ENCODE measurements at regions not wholly inside any gene's neighbourhood (a gene's known extent, or its start where the extent isn't known, plus 50 kb on each side); places are given as distances from the start of the nearest gene placed in this dataset.

DNA sequence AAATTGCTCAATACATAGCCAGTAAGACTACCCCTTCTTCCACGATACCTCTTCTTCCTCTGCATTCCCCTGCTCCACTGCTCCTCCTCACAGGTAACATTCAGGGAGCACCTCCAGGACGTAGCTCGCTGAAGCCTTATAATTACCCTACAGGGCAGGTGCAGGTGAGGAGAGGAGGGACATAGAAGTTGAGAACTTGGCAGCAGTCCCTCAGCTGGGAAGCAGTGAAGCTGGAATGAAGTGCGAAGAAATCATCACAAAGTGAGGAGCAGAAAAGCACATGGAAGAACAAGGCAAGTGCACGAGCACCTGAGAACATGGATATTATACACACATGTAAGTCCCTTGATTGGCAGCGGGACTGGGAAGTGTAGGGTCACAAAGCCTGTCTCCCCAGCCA lies 118.2 kb downstream of the HSD17B3 start:
- no peak for DNase-seq (ENCODE audit: low read depth)

DNA sequence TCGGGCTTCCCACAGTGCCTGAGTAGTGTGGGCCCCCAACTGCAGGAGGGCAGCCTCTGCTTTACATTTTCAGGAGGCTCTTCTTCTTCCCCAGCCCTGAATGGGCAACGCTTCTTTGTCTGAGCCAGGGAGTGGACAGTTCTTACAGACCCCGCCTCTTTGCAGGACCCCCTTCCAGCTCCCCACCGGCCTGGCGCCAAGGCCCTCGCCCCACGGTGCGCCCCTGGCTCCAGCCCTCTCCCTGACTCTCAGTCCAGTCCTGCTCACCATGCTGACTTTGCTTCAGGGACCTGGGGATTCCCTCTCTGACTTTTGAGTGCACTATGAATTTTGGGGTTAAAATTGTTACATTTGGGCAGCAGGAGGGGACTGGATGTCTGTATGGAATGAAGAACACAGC lies 123.8 kb downstream of the HSD17B3 start:
- DNase-seq (ENCODE audit: low read depth), result no peak

DNA sequence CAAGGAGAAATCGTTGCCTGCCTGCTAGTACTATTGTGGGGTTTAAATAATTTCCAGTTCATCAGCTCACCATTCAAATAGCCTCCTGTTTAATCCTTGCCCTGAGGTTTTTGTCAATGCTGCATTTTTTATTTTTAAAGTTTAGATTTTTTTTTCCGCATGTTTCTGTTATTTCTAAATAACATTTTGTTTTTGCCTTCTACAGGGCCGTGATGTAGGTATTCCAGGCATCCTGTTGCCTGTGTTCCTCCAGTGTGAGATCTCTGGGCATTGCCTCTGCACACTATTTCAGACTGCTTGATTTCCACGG lies 124.3 kb downstream of the HSD17B3 start:
- no peak for DNase-seq (ENCODE audit: low read depth)

DNA sequence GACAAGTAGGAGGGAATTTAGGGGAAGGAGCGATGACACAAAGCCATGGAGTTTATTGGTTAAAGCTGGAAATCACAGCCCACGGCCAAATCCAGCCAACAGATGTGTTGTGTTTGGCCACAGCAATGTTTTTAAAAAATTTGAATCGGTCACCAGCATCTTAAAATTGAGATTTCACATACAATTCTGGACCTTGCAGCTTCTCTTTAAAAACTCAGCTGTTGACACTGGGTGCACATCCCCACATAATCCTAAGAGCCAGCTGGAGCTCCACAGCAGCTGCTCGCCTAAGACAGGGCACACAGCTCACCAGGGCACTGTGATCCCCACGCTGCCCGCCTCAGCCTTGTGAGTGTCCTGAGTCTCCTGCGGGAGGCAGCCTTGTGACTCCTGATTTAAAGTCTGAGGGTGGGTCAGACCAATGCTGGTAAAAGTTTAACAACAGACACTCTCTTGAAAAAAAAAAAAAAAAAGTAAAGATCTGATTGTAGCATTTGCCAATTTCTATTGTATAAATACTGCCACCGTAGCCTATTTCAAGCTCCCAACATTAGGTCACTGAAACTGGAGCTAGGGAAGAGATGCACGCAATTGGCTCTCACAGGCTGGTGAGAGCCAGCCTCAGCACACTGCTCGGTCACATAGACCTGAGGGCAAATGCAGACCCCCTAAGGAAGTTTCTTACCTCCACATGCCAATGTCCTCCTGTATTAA lies 124.8 kb downstream of the HSD17B3 start:
- no peak for DNase-seq (ENCODE audit: low read depth)

DNA sequence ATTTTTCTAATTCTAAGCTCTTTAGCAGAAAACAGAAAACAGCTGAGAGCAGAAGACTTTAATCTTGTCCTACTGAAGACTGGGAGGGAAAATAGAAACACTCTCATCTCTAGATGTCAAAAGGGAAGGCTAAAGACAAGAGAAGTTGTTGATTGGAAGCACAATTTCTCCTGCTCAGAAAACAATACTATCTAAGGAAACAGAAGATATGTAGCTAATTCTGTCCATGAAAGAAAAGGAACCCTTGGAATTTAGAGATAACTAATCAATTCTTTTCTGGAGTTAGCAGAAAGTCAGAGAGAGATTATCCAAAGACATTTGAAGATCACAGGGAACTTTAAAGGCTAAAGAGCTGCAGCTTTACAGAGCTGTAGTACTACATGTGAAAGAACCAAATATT lies 126.2 kb downstream of the HSD17B3 start:
- no peak for DNase-seq (ENCODE audit: low read depth)

DNA sequence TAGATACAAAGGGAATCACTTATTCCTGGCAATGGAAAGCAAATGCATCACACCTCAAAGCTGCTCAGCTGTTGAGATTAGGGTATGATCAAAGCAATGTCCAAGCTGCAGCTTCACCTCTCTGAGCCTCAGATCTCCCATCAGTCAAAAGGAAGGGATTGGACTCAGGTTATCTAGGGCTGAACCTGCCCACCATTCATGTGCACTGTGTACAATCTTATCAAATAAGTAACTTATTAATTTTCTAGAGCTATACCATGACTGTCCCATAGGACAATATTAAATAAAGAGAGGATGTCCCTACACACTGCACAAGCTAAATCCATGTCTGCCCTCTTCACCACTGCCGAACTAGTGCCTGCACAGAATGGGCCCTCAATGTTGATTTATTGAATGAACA lies 127.0 kb downstream of the HSD17B3 start:
- DNase-seq (ENCODE audit: low read depth), result no peak

DNA sequence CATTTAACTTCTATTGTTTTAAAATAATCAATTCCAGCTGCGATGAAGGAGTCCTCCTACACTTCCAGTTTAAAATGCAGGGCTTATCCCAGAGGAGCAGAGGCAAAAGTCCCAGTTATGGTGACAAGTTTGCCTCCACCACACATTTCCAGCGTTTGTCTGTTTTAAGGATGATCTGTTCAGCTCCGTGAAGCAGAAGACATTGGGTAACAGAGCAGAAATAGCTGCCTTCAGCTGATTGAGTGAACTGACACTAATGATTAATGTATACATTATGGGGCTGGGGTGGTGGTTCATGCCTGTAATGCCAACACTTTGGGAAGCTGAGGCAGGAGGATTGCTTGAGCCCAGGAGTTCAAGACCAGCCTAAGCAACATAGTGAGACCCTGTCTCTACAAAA lies 127.6 kb downstream of the HSD17B3 start:
- DNase-seq (ENCODE audit: low read depth), result no peak

DNA sequence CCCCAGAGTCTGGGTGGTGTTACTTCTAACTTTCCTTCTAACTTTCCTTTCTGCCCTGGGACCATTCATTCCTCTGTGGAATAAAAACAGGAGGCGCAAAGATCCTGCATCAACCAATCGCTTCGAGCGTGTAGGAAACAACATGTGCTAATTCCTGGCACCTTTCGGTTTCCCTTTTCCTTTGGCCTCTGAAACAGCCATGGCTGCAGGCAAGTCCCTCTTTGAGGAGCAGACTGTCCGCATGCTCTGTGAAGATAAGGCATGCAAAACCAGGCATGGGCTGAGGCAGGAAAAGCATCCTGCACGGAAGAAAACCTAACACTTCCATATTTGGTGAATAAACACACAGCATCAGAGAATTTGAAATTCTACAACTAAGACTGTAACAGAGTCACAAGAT lies 128.3 kb downstream of the HSD17B3 start:
- no peak for DNase-seq (ENCODE audit: low read depth)

DNA sequence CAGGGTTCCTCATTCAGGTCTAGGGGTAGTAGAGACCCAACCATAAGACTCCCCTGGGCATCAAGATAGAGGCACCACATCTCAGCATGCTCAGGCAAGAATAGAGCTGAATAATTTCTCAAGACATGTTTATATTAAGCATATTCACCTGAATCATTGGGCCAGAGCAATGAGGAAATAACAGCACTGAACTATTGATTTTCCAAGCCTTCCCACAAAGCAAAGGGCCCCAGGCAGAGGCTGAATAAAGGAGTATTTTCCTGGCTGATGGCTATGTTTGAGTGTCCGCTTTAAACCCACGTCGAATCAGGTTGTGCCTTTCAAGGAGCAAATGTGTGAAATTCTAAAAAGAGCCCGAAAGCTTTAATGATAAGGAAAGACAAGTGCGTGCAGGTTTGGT lies 129.2 kb downstream of the HSD17B3 start:
- no peak for DNase-seq (ENCODE audit: low read depth)

DNA sequence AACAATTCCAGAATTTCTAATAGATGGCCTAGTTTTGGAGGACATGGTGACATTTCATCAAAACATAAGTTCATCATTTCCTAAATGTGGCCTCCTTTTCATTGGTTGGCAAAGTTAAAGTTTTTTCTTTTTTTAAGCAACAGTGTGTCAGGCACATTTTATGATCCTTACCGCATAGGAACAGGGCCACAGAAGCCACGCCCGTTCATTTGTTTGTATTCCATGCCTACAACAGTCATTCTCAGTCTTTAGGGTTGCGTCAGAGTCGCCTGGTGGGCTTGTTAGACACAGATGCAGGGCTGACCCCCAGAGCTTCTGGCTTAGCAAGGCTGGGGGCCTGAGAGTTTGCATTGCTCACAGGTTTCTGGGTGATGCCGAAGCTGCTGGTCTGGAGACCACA lies 130.2 kb downstream of the HSD17B3 start:
- no peak for DNase-seq (ENCODE audit: low read depth)

DNA sequence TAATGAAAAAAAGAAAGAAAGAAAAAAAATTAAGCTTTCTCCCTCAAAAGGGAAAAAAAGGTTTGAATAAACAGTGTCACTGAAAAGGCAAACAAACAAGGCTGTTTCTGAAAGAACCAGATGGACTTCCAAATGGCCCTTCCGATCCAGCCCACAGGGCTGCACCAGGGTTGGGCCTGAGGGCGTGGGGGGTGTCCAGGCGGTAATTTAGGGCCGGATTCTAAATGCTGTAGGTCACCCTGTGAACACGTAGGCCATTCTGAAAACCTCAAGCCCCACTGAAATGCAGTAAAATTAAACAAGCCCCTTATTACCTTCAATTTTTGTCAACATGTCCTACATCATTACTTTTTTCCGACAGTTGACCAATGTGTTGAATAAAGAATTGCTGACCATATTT lies 132.1 kb downstream of the HSD17B3 start:
- DNase-seq (ENCODE audit: low read depth), result no peak

DNA sequence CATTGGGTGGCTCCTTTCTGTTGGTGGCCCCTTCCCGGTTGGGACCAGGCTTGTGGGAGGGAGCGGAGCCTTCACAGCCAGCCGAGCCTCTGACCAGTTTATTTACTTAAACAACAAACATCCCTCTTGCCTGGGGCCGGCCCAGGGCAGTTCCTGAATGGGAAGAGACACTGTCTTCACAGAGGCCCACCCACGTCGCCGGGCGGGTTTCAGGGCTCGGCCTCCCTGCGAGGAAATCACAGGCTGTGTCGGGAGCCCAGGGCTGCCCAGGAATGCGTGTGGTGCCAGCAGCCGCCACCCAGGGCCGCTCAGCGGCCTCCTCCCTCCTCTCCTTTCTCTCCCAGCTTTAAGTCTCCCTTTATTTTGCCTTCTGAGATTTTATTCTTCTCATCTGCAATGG lies 132.5 kb downstream of the HSD17B3 start:
- no peak for DNase-seq (ENCODE audit: low read depth)

DNA sequence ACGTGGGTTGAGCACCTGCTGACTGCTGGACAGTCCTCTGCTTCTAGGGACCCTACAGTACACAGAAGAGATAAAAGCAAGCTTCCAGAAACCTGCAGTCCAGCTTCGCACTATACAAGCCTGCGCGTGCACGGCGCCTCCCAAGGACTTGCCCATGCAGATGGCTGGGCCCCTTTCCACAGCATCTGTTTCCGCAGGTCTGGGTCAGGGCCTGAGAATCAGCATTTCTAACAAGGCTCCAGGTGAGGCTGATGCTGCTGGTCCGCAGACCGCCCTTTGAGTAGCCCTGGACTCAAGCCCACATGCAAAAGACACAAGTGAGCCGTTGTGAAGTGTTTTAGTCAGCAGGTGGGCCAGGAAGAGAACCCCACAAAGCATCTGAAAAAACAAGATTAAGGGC lies 133.1 kb downstream of the HSD17B3 start:
- DNase-seq (ENCODE audit: low read depth), result no peak

DNA sequence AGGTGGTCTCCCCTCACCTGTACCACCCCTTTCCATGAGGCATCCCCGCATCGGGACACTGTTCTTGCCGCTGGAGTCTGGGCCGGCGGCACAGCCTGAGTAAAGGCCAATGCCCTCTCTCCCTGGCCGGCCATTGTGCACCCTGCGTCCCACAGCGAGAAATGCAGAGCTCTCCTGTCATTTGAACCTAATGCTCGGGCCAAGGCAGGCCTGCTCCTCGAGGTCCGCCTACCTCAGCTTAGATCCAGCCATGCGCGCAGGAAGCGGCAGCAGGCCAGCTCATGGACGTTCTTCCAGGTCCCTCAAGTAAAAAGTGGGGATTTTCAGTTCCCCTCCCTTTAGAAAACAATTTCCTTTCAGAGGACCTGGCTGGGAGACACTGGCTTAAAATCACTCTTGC lies 135.0 kb downstream of the HSD17B3 start:
- no peak for DNase-seq (ENCODE audit: low read depth)

DNA sequence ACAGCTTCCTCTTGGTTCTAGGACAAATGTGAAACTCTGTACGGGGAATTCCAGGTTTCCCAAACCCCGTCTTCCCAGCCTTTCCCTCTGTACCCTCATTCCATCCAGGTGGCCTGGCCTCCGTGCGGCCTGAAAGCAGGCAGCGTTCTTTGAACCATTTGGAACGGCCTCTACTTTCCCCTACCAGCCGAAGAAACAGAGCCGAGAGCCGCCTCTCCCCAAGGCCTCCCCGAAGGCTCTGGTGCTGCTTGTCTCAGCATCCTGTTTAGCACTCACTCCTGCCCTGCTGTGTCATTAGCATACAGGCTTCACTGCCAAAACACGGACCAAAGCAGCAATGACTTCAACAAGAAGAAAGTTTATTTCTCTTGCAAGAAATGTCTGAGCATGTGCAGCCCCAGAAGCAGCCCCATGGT lies 137.7 kb downstream of the HSD17B3 start:
- no peak for DNase-seq (ENCODE audit: low read depth)

DNA sequence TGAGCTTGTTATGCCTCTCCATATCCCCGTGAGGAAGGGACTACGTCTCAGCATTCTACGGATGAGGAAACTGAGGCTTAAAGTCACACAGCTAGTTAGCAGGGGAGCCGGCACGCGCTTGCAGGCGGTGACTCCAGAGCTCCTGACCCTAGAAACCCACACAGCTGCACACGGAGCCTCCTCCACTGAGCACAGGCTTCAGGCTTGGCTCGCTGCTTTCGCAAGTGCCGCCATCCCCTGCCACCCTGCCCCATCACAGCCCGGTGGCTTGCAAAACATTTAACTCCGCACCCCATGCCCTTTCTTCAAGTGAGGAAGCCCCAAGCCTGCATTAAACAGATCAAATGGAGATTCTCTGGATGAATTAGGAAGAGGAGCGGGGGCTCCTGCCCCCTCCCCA lies 138.3 kb downstream of the HSD17B3 start:
- no peak for DNase-seq (ENCODE audit: low read depth)

DNA sequence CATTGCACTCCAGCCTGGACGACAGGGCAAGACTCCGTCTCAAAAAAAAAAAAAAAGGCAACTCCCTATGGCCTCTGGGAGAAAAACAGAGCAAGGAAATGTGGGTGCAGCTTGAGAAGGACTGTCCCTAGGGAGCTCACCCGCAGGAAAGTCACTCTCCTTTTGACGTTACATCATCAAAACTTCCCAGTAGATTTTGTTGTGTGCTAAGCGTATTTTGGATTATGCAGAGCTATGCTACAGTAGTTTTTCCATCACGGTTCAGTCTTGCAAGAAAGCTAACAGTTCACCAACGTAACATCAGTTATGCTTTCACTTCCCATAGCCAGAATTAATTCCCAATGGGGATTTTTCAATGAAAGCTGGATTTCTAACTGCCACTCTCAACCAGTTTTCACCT lies 138.8 kb downstream of the HSD17B3 start:
- DNase-seq (ENCODE audit: low read depth), result no peak

DNA sequence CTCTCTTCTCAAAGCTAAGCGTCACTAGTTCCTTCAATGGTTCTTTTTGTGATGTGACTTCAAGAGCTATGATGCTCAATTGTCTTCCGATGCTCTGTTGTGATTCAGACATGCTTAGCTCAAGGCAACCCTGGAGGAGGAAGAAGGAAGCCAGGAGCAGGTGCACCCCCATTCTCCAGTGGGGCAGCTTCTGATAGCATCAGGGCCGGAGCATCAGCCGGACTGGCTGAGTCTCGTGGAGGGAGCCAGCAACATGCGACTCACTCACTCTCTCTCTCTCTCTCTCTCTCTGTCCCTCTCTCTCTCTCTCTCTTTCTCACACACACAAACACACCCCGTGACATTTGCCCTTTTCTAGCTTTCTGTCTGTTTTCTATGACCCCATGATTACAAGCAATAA lies 140.2 kb downstream of the HSD17B3 start:
- DNase-seq (ENCODE audit: low read depth), result no peak

DNA sequence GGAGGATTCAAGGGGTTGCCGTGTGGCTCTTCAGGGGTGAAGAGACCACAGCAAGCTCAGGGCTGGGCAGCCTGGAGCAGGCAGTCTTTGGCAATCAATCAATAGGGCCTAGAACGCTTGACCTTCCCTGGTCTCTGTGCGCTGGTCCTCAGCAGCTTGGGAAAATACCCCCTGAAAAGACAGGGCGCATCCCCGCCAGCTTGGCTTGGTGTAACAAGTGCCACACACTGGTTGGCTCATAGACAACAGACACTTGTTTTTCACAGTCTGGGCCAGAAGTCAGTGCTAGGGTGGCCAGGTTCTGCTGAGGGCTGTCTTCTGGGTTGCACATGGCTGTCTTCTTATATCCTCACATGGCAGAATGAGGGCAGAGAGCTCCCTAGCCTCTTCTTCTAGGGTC lies 141.1 kb downstream of the HSD17B3 start:
- DNase-seq (ENCODE audit: low read depth), result no peak

DNA sequence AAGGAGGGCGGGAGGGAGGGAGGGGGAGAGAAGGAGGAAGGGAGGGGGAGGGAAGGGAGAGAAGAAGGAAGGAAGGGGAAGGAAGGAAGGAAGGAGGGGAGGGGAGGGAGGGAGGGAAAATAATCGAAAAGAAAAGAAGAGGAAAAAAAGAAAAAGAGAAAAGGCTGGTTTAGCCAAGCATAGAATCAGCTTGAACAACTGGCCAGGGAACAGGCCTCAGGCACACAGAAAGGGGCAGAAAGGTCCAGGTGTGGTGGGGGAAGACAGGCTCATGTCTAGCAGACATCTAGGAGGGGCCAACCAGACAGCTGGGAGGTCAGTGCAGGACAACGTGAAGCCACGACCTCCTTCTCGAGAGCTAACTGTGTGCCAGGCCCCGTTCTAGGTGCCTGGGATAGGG lies 141.8 kb downstream of the HSD17B3 start:
- no peak for DNase-seq (ENCODE audit: low read depth)

DNA sequence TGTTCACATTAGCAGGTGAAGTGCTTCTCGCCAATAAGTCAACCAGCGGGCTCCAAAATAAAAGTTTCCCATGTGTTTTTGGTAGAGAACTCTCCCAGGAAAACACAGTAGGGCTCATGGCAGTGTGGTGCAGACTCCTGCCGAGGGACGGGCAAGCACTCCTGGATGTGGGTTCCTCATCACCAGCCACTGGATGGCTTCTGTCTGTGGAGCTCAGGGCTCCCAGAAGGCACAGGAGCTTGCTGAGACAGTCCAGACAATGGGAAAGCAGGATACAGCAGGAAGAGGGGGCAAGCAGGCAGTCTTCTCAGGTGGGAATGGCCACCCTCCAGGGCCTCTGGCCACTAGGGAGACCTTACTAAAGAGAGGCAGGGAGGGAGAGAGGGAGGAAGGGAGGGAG lies 142.4 kb downstream of the HSD17B3 start:
- no peak for DNase-seq (ENCODE audit: low read depth)

DNA sequence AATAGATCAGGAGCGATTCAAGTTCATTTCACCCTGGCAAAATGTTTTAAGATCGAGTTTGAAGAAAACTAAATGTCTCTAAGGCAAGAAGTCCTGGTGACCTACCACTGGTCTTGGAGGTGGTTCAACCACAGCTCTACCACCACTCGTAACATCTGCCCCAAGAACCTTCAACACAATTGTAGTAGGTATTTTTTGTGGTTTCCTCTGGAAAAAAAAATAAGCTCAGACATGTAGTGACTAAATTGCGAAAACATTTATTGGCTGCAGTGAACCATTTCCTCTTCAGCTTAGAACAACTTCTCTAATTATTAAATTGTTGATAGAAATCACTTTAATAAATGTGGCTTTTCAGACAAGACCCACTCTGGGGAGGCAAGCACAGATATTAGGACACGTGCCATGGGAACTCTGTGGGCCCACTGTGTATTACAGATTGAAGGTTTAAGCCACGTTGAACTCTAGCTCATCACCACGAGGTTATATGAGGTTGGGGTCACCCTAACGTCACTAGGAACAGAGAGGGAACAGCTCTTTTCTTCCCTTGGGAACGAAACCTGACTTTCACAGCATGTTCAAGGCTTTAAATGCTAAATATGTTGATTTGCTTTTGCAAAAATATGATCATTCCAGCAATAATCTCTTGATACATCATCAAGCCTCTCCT lies 142.9 kb downstream of the HSD17B3 start:
- DNase-seq (ENCODE audit: low read depth), result no peak

DNA sequence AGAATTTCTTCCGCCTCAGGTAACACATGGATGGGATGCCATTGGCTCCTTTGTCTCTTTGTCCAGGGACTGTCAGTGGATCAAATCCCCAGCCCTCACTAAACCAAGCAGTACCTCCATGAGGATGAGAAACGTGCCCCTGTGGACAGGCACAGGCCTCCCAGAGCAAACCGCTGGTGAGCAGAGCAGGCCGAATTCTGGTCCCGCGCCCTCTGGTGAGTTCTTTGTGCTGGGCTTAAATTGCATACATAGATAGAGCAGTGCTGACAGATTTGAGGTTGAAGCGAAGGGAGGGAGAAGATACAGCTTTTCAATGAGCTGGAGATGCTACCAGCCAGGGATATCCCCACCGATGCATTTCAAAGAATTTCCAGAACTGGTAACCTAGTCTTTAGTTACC lies 143.8 kb downstream of the HSD17B3 start:
- no peak for DNase-seq (ENCODE audit: low read depth)

DNA sequence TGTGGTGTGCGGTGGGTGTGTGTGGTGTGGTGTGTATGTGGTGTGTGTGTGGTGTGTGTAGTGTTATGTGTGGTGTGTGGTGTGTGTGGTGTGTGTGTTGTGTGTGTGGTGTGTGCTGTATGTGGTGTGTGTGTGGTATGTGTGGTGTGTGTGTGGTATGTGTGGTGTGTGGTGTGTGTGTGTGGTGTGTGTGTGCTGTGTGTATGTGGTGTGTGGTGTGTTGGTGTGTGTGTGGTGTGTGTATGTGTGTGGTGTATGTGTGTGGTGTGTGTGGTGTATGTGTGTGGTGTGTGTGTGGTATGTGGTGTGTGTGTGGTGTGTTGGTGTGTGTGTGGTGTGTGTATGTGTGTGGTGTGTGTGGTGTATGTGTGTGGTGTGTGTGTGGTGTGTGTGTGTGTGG lies 144.3 kb downstream of the HSD17B3 start:
- DNase-seq (ENCODE audit: low read depth), result no peak
